ENCODE measurements at regions not wholly inside any gene's neighbourhood (a gene's known extent, or its start where the extent isn't known, plus 50 kb on each side); places are given as distances from the start of the nearest gene placed in this dataset.
"Not testable (repeated sequence)": the region's sequence is repeated elsewhere in the genome, so short reads cannot be mapped to it uniquely, and the experiment has no call there.

GRCh38 chr11:119586181-119586580 lies 142.8 kb downstream of the NECTIN1 start:
- no peak for DNase-seq

- no peak for DNase-seq
Measured at GRCh38 chr11:119585043-119585781, 143.8 kb downstream of the NECTIN1 start.

- DNase-seq: peak in 1 of 2 donors; percentile 33
Measured at GRCh38 chr11:119584193-119585042, 144.6 kb downstream of the NECTIN1 start.

- no peak for DNase-seq
Measured at GRCh38 chr11:119583585-119583984, 145.4 kb downstream of the NECTIN1 start.

- not testable (repeated sequence) for DNase-seq
Measured at GRCh38 chr11:119581396-119581795, 147.6 kb downstream of the NECTIN1 start.

- no peak for DNase-seq
Measured at GRCh38 chr11:119580751-119581150, 148.2 kb downstream of the NECTIN1 start.

GRCh38 chr11:119580081-119580480 lies 148.9 kb downstream of the NECTIN1 start:
- no peak for DNase-seq

- no peak for DNase-seq
Measured at GRCh38 chr11:119578521-119579191, 150.3 kb downstream of the NECTIN1 start.

- peak in 1 of 2 donors; percentile 62 for DNase-seq
Measured at GRCh38 chr11:119573858-119574257, 150.9 kb upstream of the THY1 start.

- DNase-seq: no peak
Measured at GRCh38 chr11:119572481-119573424, 149.8 kb upstream of the THY1 start.

GRCh38 chr11:119571311-119571710 lies 148.3 kb upstream of the THY1 start:
- DNase-seq: no peak

GRCh38 chr11:119567688-119568582 lies 145.0 kb upstream of the THY1 start:
- DNase-seq: no peak

- DNase-seq: no peak
Measured at GRCh38 chr11:119566319-119566718, 143.3 kb upstream of the THY1 start.

- not testable (repeated sequence) for DNase-seq
Measured at GRCh38 chr11:119565693-119566092, 142.7 kb upstream of the THY1 start.

GRCh38 chr11:119560961-119561360 lies 138.0 kb upstream of the THY1 start:
- no peak for DNase-seq

GRCh38 chr11:119560291-119560690 lies 137.3 kb upstream of the THY1 start:
- DNase-seq: no peak

- DNase-seq: no peak
Measured at GRCh38 chr11:119552106-119552485, 129.1 kb upstream of the THY1 start.

- no peak for DNase-seq
Measured at GRCh38 chr11:119551420-119552105, 128.6 kb upstream of the THY1 start.

- DNase-seq: no peak
Measured at GRCh38 chr11:119550053-119550752, 127.2 kb upstream of the THY1 start.

GRCh38 chr11:119547511-119547910 lies 124.5 kb upstream of the THY1 start:
- DNase-seq: no peak

Measured in bone marrow (tissue), 2 donors.